ENCODE measurements at regions not wholly inside any gene's neighbourhood (a gene's known extent, or its start where the extent isn't known, plus 50 kb on each side); places are given as distances from the start of the nearest gene placed in this dataset.

DNA sequence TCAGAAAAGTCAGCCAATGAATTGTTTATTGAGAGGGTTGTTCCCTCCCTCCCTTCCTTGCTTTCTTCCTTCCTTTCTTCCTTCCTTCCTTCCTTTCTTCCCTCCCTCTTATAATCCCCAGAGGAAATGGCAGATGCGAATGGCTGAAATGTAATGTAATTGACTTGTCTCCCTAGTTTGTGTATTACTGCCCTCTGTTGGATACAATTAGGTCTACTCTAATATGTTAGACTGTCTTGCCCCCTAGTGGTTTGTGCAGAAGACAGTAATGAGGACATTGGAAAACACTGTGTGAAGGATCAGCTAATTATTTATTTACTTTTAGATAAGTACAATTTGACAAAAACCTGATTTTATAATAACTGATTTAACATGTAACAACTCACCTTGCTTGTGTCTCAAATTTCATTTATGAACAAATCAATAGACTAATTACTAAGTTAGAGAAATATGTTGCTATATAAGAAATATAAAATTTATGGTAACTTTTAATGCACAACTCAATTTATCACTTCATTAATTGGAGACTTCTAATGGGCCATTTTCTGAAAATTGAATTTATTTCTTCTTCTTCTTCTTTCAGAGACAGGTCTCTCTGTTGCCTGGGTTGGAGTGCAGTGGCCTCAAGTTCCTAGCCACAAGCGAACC is 229.8 kb upstream of the LRIG3 start:
- Histone ChIP-seq H3K27me3 (no peaks in the 10 kb centered on the region), H3K27ac (no peak overlapping the region)
- TF ChIP-seq, protein P1, sequence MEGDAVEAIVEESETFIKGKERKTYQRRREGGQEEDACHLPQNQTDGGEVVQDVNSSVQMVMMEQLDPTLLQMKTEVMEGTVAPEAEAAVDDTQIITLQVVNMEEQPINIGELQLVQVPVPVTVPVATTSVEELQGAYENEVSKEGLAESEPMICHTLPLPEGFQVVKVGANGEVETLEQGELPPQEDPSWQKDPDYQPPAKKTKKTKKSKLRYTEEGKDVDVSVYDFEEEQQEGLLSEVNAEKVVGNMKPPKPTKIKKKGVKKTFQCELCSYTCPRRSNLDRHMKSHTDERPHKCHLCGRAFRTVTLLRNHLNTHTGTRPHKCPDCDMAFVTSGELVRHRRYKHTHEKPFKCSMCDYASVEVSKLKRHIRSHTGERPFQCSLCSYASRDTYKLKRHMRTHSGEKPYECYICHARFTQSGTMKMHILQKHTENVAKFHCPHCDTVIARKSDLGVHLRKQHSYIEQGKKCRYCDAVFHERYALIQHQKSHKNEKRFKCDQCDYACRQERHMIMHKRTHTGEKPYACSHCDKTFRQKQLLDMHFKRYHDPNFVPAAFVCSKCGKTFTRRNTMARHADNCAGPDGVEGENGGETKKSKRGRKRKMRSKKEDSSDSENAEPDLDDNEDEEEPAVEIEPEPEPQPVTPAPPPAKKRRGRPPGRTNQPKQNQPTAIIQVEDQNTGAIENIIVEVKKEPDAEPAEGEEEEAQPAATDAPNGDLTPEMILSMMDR (IDR thresholded peaks at IDR 0.05), result no peak

DNA sequence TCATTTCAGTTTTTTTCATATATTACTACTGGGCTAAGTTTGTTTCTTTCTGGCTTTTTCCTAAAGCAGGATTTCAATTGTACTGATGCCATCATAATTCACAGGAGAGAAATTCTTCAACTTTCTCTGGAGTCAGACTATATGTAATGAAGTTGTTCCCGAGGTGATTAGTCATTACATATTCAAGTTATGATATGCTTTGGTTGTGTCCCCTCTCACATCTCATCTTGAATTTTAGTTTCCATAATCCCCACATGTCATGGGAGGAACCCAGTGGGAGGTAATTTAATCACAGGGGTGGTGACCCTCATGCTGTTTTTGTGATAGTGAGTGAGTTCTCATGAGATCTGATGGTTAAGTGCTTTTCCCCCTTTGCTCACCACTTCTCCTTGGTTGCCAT is 227.5 kb upstream of the LRIG3 start:
- Histone ChIP-seq H3K4me1 (ENCODE audit: control insufficient read depth in 1 of 2, insufficient read depth in 1 of 2, low read depth in 1 of 2, low read length in 1 of 2) (peaks cover 0 to 12% of the 10 kb centered on the region in 2 experiments), H3K4me3 (ENCODE audit: low read depth in 1 of 2, low read length in 1 of 2) (no peak overlapping the region), H3K27ac (no peak overlapping the region), H3K36me3 (no peaks in the 10 kb centered on the region), H3K9me3 (no peaks in the 10 kb centered on the region), H3K27me3 (no peaks in the 10 kb centered on the region)
- TF ChIP-seq, protein P1 (IDR thresholded peaks at IDR 0.05), result no peak

More for the DNA sequence above, 229.8 kb upstream of the LRIG3 start:
- Histone ChIP-seq H3K9me3 (no peaks in the 10 kb centered on the region), H3K36me3 (no peaks in the 10 kb centered on the region), H3K4me1 (ENCODE audit: control insufficient read depth in 1 of 2, insufficient read depth in 1 of 2, low read depth in 1 of 2, low read length in 1 of 2) (peaks cover 0 to 12% of the 10 kb centered on the region in 2 experiments), H3K4me3 (ENCODE audit: low read depth in 1 of 2, low read length in 1 of 2) (no peak overlapping the region)

DNA sequence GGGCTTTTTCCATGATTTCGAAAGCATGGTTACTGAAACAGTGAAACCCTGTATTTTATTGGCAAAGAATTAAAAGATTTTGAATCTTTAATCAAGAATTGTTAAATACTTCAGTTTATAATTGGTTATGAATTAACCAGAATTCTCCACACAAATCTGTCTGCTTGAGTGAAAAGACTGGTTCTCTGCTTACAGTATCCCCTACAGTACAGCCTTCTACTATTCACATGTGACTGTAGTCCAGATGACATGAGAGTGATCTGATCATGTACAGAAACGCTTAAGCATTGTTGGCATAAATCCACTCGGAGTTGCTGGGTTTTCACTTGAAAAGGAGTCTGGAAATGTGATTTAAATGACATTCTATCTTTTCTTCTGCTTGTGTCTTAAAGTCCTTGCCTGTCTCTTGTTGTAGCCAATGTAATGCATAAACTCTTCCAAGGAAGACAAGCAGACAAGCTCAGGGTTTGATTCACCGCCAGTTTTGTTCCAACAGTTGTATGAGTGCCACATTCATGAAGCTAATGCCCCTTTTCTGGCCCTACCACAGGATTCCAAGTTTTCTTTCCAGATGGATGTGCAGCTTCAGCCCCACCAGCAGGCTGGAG is 222.0 kb upstream of the LRIG3 start:
- Histone ChIP-seq H3K4me1 (ENCODE audit: control insufficient read depth in 1 of 2, insufficient read depth in 1 of 2, low read depth in 1 of 2, low read length in 1 of 2) (no peaks in the 10 kb centered on the region), H3K9me3 (no peaks in the 10 kb centered on the region)
- TF ChIP-seq, protein P1 (IDR thresholded peaks at IDR 0.05), result no peak

DNA sequence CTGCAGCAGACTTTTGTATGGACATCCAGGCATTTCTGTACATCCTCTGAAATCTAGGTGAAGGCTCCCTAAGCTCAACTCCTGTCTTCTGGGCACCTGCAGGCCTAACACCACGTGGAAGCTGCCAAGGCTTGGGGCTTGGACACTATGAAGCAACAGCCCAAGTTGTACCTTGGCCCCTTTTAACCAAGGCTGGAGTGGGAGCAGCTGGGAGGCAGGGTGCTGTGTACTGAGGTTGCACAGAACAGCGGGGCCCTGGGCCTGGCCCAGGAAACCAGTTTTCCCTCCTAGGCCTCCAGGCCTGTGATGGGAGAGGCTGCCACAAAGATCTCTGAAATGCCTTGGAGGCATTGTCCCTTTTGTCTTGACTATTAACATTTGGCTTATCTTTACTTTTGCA is 214.4 kb upstream of the LRIG3 start:
- H3K9me3 ChIP-seq, result no peaks in the 10 kb centered on the region
- TF ChIP-seq, protein P1 (IDR thresholded peaks at IDR 0.05), result no peak
- H3K27ac ChIP-seq, result no peak overlapping the region
- H3K4me3 ChIP-seq (ENCODE audit: low read depth in 1 of 2, low read length in 1 of 2), result no peak overlapping the region
- H3K36me3 ChIP-seq, result no peaks in the 10 kb centered on the region
- H3K27me3 ChIP-seq, result no peaks in the 10 kb centered on the region
- no peaks in the 10 kb centered on the region for H3K4me1 ChIP-seq (ENCODE audit: control insufficient read depth in 1 of 2, insufficient read depth in 1 of 2, low read depth in 1 of 2, low read length in 1 of 2)

More for the DNA sequence above, 222.0 kb upstream of the LRIG3 start:
- no peaks in the 10 kb centered on the region for H3K27me3 ChIP-seq
- H3K4me3 ChIP-seq (ENCODE audit: low read depth in 1 of 2, low read length in 1 of 2), result no peak overlapping the region
- H3K36me3 ChIP-seq, result no peaks in the 10 kb centered on the region
- no peak overlapping the region for H3K27ac ChIP-seq

DNA sequence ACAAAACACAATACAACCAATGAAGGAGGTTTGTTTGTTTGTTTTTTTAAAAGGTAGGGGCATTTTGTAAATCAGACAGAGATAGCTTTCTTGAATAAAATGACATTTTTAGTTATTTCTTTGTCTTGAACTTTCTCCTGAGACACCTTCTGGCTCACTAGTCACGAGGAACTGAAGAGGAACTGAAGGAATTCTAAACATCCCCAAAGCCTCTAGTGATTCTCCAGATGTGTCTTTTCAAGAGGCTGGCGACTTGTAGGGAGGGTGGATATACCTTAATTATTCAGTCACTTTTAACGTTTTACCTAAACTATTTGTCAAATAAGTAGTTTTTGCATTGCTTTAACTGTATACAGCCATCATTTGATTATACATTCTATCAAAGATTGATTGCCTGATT is 211.2 kb upstream of the LRIG3 start:
- H3K27me3 ChIP-seq, result no peaks in the 10 kb centered on the region
- no peaks in the 10 kb centered on the region for H3K4me1 ChIP-seq (ENCODE audit: control insufficient read depth in 1 of 2, insufficient read depth in 1 of 2, low read depth in 1 of 2, low read length in 1 of 2)
- TF ChIP-seq, protein P1 (IDR thresholded peaks at IDR 0.05), result no peak
- no peaks in the 10 kb centered on the region for H3K9me3 ChIP-seq
- H3K27ac ChIP-seq, result no peak overlapping the region
- no peak overlapping the region for H3K4me3 ChIP-seq (ENCODE audit: low read depth in 1 of 2, low read length in 1 of 2)
- H3K36me3 ChIP-seq, result no peaks in the 10 kb centered on the region
